ENCODE measurements at regions not wholly inside any gene's neighbourhood (a gene's known extent, or its start where the extent isn't known, plus 50 kb on each side); places are given as distances from the start of the nearest gene placed in this dataset.
A peak's percentile ranks its signal among the peaks of the same experiment; 100 is the strongest.

GRCh38 chr12:93059925-93060665 is 131.0 kb upstream of the EEA1 start:
- Histone ChIP-seq H3K36me3 (no peaks in the 10 kb centered on the region), H3K4me3 (no peak overlapping the region), H3K27ac (no peak overlapping the region), H3K27me3 (no peaks in the 10 kb centered on the region), H3K9ac (ENCODE audit: low read depth in 2 of 2, low read length in 2 of 2) (no peak overlapping the region), H3K9me3 (no peaks in the 10 kb centered on the region), H3K4me1 (no peaks in the 10 kb centered on the region)
- no peak for DNase-seq
- no peak for TF ChIP-seq CTCF (IDR thresholded peaks at IDR 0.05)
- intact Hi-C loops (cut with DNase I) = no loop called here

GRCh38 chr12:93060666-93061472 is 131.8 kb upstream of the EEA1 start:
- no peak for DNase-seq
- Histone ChIP-seq H3K4me3 (no peak overlapping the region), H3K27me3 (no peaks in the 10 kb centered on the region), H3K4me1 (no peaks in the 10 kb centered on the region), H3K9ac (ENCODE audit: low read depth in 2 of 2, low read length in 2 of 2) (no peak overlapping the region), H3K9me3 (no peaks in the 10 kb centered on the region), H3K36me3 (no peaks in the 10 kb centered on the region), H3K27ac (peak overlapping the region; percentile 20)
- intact Hi-C loops (cut with DNase I) = no loop called here
- TF ChIP-seq CTCF (IDR thresholded peaks at IDR 0.05) = no peak

- Histone ChIP-seq H3K9ac (ENCODE audit: low read depth in 2 of 2, low read length in 2 of 2) (no peak overlapping the region), H3K9me3 (no peaks in the 10 kb centered on the region), H3K36me3 (no peaks in the 10 kb centered on the region), H3K4me3 (no peak overlapping the region), H3K4me1 (no peaks in the 10 kb centered on the region), H3K27ac (no peak overlapping the region), H3K27me3 (no peaks in the 10 kb centered on the region)
- no peak for DNase-seq
- no peak for TF ChIP-seq CTCF (IDR thresholded peaks at IDR 0.05)
- intact Hi-C loops (cut with DNase I) = no loop called here
Measured at GRCh38 chr12:93061473-93062419, 132.7 kb upstream of the EEA1 start.

GRCh38 chr12:93065896-93066295 is 136.8 kb upstream of the EEA1 start:
- no peak overlapping the region for H3K4me3 ChIP-seq
- H3K27ac ChIP-seq = no peak overlapping the region
- H3K36me3 ChIP-seq = no peaks in the 10 kb centered on the region
- intact Hi-C loops (cut with DNase I) = no loop called here
- no peak overlapping the region for H3K9ac ChIP-seq (ENCODE audit: low read depth in 2 of 2, low read length in 2 of 2)
- DNase-seq = no peak
- H3K9me3 ChIP-seq = no peaks in the 10 kb centered on the region
- TF ChIP-seq CTCF (IDR thresholded peaks at IDR 0.05) = no peak
- no peaks in the 10 kb centered on the region for H3K27me3 ChIP-seq
- H3K4me1 ChIP-seq = no peaks in the 10 kb centered on the region

- no peak overlapping the region for H3K4me3 ChIP-seq
- no peaks in the 10 kb centered on the region for H3K27me3 ChIP-seq
- no peak overlapping the region for H3K27ac ChIP-seq
- no peak overlapping the region for H3K9ac ChIP-seq (ENCODE audit: low read depth in 2 of 2, low read length in 2 of 2)
- no peaks in the 10 kb centered on the region for H3K36me3 ChIP-seq
- intact Hi-C loops (cut with DNase I) = no loop called here
- no peaks in the 10 kb centered on the region for H3K9me3 ChIP-seq
- H3K4me1 ChIP-seq = no peaks in the 10 kb centered on the region
- no peak for DNase-seq
- no peak for TF ChIP-seq CTCF (IDR thresholded peaks at IDR 0.05)
Measured at GRCh38 chr12:93072340-93072739, 143.2 kb upstream of the EEA1 start.
